ENCODE measurements at regions not wholly inside any gene's neighbourhood (a gene's known extent, or its start where the extent isn't known, plus 50 kb on each side); places are given as distances from the start of the nearest gene placed in this dataset.

GRCh38 chr5:92805446-92805845 is 775.6 kb downstream of the NR2F1-AS1 start:
- no peaks in the 10 kb centered on the region for H3K79me2 ChIP-seq (ENCODE audit: control insufficient read depth, insufficient read depth, low read length)

GRCh38 chr5:92801911-92802310 is 779.1 kb downstream of the NR2F1-AS1 start:
- no peak overlapping the region for H2AFZ ChIP-seq (ENCODE audit: control insufficient read depth, low read depth, low read length)
- no peaks in the 10 kb centered on the region for H3K4me1 ChIP-seq (ENCODE audit: control insufficient read depth, insufficient read depth, low read length)
- H3K4me2 ChIP-seq (ENCODE audit: control insufficient read depth, insufficient read depth), result no peak overlapping the region
- H3K27me3 ChIP-seq (replicated peaks in 1 of 2; ENCODE audit: control insufficient read depth in 2 of 2, insufficient read depth in 2 of 2, low read length in 1 of 2), result no peaks in the 10 kb centered on the region
- H3K9ac ChIP-seq (ENCODE audit: control insufficient read depth, insufficient read depth, low read length), result no peak overlapping the region
- no peaks in the 10 kb centered on the region for H3K9me3 ChIP-seq (replicated peaks; ENCODE audit: control insufficient read depth, insufficient read depth, low read length)
- POLR2A ChIA-PET, result no interaction called here
- H3K4me3 ChIP-seq, result no peak overlapping the region
- no peaks in the 10 kb centered on the region for H3K79me2 ChIP-seq (ENCODE audit: control insufficient read depth, insufficient read depth, low read length)
- CTCF ChIA-PET, result interaction anchor here (0.6 to 1.4 kb wide), 2 partner anchors 198 to 1160 kb away, joined by 3 to 4 read pairs; no protein-coding TSS in a partner anchor
- ATAC-seq, result no peak
- no peak overlapping the region for H3K27ac ChIP-seq (ENCODE audit: control insufficient read depth, insufficient read depth)
- in situ Hi-C loops (cut with MboI), result no loop called here
- DNase-seq (ENCODE audit: low read depth, low spot score), result no peak
- FAIRE-seq, result no peak
- SMC1A ChIA-PET (ENCODE audit: uncharacterized antibody, unreplicated experiment), result no interaction called here
- no peaks in the 10 kb centered on the region for H4K20me1 ChIP-seq (ENCODE audit: control insufficient read depth, insufficient read depth)
- intact Hi-C loops (cut with micrococcal nuclease; ENCODE audit: unreplicated experiment), result no loop called here
- no peaks in the 10 kb centered on the region for H3K36me3 ChIP-seq (ENCODE audit: control insufficient read depth in 2 of 2, insufficient read depth in 2 of 2, low read length in 1 of 2)
- no TSS peak for BruUV-seq (replicated peaks)
- no peak for TF ChIP-seq HDAC6 (IDR thresholded peaks at IDR 0.05; ENCODE audit: unreplicated experiment)
- TF ChIP-seq EED (IDR thresholded peaks at IDR 0.05; ENCODE audit: low read depth), result no peak
- no peak for TF ChIP-seq MLLT1 (IDR thresholded peaks at IDR 0.05)
- no peak for TF ChIP-seq MAX (IDR thresholded peaks at IDR 0.05; ENCODE audit: low read depth, low read length)
- 31% methylated on average over 7 of the region's 7 CpGs for WGBS (ENCODE audit: insufficient coverage, insufficient replicate concordance, low lambda C conversion rate, missing lambda C conversion rate)
- RAD21 ChIA-PET (ENCODE audit: unreplicated experiment), result no interaction called here

More at GRCh38 chr5:92805446-92805845, 775.6 kb downstream of the NR2F1-AS1 start:
- no peak overlapping the region for H3K27ac ChIP-seq (ENCODE audit: control insufficient read depth, insufficient read depth)
- POLR2A ChIA-PET, result no interaction called here
- H4K20me1 ChIP-seq (ENCODE audit: control insufficient read depth, insufficient read depth), result no peaks in the 10 kb centered on the region
- no peak overlapping the region for H2AFZ ChIP-seq (ENCODE audit: control insufficient read depth, low read depth, low read length)
- H3K9me3 ChIP-seq (replicated peaks; ENCODE audit: control insufficient read depth, insufficient read depth, low read length), result no peaks in the 10 kb centered on the region
- in situ Hi-C loops (cut with MboI), result no loop called here
- no peak for ATAC-seq
- TF ChIP-seq MTA2 (IDR thresholded peaks at IDR 0.05; ENCODE audit: low read depth) (no peak), TAF1 (IDR thresholded peaks at IDR 0.05; ENCODE audit: borderline replicate concordance, low read depth, low read length) (no peak), CREM (IDR thresholded peaks at IDR 0.05; ENCODE audit: low read depth) (no peak), E2F4 (IDR thresholded peaks at IDR 0.05; ENCODE audit: low read depth, low read length) (no peak), ZZZ3 (IDR thresholded peaks at IDR 0.05; ENCODE audit: control insufficient read depth, insufficient read length, low read depth) (no peak)
- RAD21 ChIA-PET (ENCODE audit: unreplicated experiment), result no interaction called here
- DNase-seq (ENCODE audit: low read depth, low spot score), result no peak
- H3K9ac ChIP-seq (ENCODE audit: control insufficient read depth, insufficient read depth, low read length), result no peak overlapping the region
- no peaks in the 10 kb centered on the region for H3K36me3 ChIP-seq (ENCODE audit: control insufficient read depth in 2 of 2, insufficient read depth in 2 of 2, low read length in 1 of 2)
- BruUV-seq (replicated peaks), result no TSS peak
- no peak for FAIRE-seq
- no peaks in the 10 kb centered on the region for H3K27me3 ChIP-seq (replicated peaks in 1 of 2; ENCODE audit: control insufficient read depth in 2 of 2, insufficient read depth in 2 of 2, low read length in 1 of 2)
- H3K4me3 ChIP-seq, result no peak overlapping the region
- CTCF ChIA-PET, result no interaction called here
- intact Hi-C loops (cut with micrococcal nuclease; ENCODE audit: unreplicated experiment), result no loop called here
- SMC1A ChIA-PET (ENCODE audit: uncharacterized antibody, unreplicated experiment), result no interaction called here
- H3K4me2 ChIP-seq (ENCODE audit: control insufficient read depth, insufficient read depth), result no peak overlapping the region
- no peaks in the 10 kb centered on the region for H3K4me1 ChIP-seq (ENCODE audit: control insufficient read depth, insufficient read depth, low read length)

All from GM12878 (cell line).